HG02970 (cell line): ENCODE measurements at regions not wholly inside any gene's neighbourhood (a gene's known extent, or its start where the extent isn't known, plus 50 kb on each side); places are given as distances from the start of the nearest gene placed in this dataset.
"Not testable (repeated sequence)": the region's sequence is repeated elsewhere in the genome, so short reads cannot be mapped to it uniquely, and the experiment has no call there.

Experiments
- ATAC-seq: cut with Tn5 transposase; IDR thresholded peaks from one replicate; pipeline ENCODE4 v1.9.1; 2021; ENCODE audit warnings: mild to moderate bottlenecking, moderate library complexity, moderate number of reproducible peaks; ENCODE audit not compliant: unreplicated experiment, low FRiP score

DNA sequence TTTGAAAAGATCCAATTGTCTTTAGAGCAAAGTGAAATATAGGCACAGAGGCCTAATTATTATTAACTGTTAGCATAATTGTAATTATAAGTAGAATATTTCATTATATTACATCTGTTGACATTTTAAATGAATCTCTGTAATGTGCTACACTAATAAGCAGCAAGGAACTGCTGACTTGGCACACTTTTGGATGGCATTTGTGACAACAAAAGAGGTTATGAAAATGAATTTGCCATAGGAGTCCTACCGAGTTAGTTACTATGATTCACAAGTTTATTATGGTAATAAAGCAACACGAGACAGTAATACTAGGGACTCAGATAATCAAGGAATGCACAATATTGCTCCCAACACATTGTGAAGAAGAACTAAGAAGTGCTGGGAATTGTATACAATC lies 213.8 kb upstream of the PCDH9 start:
- ATAC-seq, result no peak

DNA sequence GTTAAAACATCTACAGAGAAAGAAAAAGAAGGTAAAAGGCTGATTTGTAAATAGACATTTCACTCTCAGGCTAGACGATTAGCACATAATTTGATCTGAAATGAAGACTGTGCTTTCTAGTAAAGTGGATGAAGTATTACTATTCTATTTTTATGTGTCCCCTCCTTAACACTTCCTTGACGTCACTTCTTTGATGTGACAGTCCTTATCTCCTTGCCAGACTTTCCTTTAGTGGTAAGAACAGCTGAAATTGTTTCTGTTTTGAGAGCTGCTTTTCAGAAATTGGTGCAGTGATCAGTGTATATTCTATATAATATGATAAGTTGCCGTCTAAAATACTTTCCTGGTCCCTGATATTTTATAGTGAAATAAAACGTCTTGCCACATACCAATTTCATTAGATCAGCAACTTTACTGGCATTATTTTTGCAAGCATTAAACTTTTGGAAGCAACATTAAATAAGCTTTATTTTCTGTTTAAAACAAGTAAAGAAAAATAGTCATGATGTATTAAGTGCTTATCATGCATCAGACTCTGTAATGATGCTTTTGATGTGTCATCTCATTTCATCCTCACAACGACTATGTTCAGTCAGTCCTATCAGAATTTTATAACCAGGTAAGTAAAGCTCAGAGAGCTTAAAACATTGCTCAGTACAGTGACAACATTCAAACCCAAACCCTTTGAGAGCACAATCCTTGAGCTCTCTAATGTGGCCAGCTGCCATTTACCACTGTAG lies 210.3 kb upstream of the PCDH9 start:
- no peak for ATAC-seq

DNA sequence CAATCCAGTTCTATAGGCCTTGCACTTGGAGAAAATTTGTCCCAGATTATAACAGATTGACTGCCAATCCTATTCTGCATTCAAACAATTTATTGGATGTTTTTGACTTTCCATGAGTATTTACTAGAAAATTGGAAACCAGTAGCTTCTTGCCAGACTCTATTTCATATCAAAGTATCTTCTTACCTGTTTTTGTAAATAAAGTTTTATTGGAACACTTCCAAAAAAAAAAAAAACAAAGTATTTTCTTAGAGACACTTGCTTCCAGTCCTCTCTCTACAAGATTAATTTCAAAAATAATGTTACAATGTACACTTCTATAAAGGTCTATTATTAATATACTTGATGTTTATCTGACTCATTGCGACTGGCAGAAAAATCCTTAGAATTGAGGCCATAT lies 209.2 kb upstream of the PCDH9 start:
- ATAC-seq, result no peak

DNA sequence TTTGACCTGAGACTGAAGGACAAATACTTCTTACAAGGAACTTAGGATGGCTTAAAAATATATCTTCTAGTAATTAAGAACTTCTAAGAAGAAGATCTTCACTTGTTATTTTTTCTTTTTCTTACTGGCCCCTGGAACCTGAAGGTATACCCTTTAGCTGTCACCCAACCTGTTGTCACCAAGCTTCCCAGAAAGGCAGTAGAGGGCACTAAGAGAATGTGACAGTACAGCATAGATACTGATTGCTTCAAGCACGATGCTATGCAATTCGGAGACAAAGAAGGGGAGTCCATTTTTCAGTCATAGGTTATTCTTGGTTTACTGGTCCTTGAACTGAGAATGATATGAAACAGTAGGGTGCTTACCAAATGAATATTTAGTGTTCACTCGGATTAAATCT lies 208.3 kb upstream of the PCDH9 start:
- ATAC-seq, result no peak

DNA sequence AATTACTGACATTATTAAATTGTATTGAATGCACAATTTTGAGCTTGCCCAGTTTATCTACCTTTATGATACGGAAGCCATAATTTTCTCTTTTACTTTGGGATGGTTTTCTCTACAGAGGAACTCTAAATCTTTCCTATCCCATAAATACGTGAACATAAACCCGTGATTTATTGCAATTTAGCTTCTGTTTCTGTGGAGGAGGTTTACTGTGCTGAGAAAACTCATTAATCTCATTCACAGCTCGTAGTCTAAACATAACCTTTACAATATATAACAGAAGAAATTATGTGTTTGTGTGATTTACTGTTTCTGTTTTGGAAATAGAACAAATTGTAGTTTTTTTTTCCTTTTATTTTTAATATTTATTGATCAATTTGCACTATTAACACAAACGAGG lies 207.1 kb upstream of the PCDH9 start:
- ATAC-seq, result no peak

DNA sequence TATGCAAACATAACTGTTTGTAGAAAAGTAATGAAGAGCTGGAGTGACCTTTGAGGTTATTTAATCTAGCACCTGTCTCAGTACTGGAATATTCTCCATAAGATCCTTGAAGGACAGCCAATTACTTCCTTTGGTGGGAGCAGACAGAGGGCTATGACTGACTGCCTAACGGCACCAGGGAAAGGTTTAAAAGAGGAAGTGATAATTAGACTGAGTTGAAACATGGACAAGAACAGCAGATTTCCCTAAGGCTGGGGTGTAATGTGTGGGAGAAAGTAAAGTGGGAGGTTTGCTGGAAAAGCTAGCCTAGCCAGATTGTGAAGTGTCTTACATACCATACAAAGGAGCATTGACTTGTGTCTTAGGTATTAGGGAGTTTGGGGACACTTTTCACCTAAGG lies 191.3 kb upstream of the PCDH9 start:
- ATAC-seq, result no peak

DNA sequence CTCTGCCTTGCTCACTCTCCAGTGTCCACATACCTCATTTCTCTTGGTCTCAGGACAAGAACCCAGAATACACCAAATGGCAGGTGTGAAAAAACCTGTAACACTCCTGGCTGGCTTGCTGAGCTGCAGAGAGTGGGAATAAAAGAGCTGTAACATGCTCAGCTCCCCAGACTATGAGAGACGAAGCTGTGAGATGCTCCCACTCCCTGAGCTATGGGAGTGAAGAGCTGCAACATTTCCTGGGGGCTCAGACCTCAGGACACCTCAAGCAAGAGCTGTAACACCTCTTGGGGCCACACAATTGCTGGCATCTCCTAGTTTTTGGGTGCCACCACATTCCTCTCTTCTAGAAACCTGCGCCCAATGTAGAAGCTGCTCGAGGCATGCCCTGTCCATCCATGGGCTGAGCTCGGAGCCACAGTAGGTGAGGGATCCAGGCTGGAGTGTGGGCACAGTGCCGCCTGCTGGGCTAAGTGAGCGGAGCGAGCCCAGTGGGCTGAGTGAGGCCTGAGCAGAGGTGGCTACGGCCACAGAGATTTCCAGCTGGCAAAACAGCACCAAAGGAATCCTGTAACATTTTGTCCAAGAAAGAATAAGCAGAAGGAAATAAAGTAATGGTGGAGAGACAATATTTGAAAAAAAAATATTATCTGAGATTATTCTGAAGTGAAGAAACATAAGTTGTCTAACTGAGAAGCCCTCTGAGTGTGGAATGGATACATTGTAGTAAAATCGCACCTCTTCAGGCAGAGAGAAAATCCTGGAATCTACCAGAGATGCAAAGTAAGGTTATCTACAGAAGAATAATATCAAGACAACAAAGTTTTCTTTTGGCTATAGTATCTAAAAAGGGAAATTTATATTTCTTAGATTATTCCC lies 186.2 kb upstream of the PCDH9 start:
- ATAC-seq, result no peak

DNA sequence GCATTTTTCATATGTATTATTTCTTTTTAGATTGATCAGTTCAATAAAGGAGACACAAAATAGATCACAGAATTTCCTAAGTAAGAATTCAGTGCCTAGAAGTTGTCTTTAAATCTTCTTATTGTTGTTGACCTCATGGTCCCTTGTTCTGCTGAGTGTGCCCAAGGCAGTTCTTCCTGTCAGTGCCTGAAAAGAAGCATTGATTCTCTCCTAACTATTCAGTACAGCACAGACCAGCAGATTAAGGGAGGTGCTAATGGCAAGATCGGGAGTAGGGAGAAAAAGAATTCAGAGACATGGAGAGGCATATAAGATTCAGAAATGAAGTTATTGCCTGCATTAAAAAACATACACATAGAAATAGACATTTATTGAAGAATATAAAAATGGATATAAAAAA lies 180.5 kb upstream of the PCDH9 start:
- ATAC-seq, result no peak

DNA sequence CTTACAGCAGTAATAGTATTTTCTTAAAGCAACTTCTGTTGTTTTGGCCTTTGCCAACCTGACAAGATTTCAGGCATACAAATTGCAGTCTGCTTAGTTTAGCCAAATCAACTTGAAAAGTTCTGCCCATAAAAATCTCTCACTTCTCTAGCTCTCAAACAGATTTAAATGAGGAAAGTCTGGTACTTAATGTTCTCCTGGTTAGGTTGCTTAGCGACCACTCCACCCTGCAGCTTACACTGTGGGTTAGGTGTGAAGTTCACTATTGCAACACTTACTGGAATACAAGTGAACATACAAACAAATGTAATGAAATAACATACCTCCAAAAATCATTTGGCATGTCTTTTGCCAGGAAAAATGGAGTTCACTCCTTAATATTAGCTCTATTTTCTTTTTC lies 178.7 kb upstream of the PCDH9 start:
- ATAC-seq, result no peak

DNA sequence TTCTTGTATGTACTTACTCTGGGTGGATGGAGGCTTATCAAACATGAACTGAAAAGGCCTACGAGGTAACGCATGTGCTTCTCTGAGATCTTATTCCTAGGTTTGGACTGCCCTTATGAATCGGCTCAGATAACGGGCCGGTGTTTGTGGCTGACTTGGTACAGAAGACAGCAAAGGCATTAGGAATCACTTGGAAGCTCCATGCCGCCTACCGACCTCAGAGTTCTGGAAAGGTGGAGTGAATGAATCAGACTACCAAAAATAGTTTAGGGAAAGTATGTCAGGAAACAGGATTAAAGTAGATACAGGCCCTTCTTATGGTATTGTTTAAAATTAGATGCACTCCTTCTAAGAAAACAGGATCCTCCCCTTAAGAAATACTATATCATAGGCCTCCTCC lies 172.4 kb upstream of the PCDH9 start:
- no peak for ATAC-seq

DNA sequence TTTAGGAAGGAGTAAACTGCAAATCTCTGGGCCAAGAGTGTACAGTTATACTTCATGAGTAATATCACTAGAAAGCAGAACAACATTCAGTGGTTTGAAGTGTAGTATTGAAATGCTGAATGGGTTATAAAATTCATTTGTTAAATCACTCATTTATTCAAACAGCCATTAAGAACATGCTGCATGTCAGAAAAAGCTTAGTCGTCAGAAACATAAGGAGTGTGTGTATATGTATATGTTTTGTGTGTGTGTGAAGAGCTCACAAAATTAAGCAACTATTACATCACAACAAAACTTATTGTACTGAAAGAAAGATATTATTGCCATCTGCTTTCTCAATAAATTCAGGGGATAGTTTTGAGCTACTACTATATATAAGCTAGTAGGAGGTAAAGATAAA lies 165.4 kb upstream of the PCDH9 start:
- ATAC-seq, result no peak

DNA sequence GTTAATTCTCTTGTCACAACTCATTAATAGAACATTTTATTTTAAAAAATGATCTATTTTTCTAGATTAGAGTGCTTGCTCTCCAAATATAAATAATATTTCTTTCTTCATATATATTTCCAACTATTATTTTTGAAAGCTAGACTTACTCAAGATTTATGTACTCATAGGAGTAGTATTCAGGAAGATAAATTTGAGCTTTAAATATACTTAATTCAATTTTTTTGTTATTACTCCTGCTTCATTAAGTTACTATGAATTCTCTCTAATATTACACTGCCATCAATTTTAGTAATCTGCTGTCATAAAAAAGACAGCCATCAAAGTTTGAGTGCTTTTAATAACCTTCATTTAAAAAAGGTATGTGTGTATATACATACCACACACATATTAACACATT lies 161.9 kb upstream of the PCDH9 start:
- ATAC-seq, result no peak

DNA sequence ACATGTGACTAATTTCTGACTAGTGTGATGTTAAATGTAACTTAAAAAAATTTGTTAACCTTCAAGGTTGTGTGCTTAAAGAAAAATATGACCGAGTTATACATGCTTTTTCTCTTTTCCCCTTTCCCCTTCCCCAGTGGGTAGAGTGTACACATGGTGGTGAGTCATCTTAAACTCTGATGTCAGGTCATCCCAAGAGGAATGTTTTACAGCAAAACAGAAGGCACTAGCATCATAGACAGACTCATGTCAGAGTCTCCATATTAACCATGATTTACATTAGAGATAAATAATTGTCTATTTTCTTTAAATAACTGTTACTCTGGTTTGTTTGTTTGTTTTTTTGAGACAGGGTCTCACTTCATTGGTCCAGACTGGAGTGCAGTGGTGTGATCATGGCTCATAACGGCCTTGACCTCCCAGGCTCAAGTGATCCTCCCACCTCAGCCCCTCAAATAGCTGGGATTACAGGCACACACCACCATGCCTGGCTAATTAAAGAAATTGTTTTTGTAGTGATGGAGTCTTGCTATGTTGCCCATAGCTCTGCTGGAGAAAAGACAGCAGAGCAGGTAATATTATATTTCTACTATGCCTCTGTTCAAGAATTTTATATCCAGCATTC lies 160.4 kb upstream of the PCDH9 start:
- no peak for ATAC-seq

DNA sequence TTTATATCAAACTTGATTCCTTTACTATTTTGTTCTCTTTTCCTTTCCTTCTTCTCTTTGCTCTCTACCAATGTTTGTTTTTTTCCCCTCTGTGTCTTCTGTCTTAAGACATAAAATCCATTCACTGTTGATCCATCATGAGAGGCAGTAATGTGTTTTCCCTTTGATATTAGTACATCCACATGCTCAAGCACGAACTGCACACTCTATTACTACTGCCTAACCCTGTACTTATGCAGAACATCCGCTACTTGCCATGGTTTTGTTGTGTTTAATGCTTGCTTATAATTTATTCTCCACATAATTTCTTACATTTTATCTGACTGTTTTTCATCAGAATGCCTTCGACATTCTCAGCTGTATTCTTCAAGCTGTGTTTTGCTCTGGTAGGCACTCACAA lies 159.0 kb upstream of the PCDH9 start:
- no peak for ATAC-seq

DNA sequence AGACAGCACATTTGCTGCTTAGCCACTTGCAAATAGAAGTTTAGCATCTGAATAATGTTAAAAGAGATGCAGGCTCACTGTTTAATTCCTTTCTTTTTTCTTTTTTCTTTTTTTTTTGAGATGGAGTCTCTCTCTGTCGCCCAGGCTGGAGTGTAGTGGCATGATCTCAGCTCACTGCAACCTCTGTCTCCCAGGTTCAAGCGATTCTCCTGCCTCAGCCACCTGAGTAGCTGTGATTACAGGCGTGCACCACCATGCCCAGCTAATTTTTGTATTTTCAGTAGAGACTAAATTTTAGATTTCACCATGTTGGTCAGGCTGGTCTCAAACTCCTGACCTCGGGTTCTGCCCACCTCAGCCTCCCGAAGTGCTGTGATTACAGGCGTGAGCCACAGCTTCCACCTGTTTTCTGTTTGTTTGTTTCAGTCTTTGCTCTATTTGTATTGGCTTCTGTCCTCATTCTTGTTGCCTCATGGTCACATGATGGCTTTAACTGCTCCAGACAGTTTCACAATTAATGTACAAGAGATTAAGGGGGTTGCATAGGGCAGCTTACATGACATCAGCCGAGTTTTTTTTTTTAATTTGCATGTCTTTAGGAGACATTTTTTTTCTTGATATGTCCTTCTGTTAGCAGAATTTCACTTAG lies 153.1 kb upstream of the PCDH9 start:
- ATAC-seq, result not testable (repeated sequence)

DNA sequence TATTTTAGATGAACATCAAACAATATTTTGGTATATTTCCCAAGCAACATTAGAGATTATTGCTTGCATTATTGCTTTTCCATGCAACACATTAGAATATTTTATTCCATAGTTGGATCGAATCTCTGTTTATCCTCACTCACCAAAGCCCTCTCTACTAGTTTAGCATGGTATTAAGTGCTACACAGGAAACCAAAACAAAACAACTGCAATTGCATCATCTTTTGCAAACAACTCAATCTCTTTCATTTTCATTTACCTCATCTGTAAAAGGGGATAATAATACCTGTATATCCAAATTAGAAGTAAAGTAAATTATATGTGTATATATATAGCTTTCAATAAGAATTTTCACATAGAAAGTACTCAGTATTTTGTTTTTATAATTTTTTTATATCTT lies 147.8 kb upstream of the PCDH9 start:
- ATAC-seq, result no peak

DNA sequence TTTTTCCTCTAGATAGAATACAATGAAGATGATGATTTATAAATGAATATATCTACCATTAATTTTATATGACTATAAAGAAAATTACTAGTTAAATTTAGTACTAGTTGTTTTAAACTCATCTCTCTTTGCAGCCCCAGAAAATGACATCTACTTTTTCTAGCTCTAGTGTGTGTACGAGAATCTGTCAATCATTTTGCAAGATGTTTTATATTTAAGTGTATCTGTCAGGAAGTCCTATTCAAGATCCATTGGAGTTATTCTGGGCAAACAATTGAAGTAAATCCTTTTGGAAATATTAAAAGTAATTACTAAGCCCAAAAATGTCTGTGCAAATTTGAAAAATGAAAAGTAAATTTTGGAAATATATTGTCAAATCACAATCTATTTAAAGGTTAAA lies 144.3 kb upstream of the PCDH9 start:
- ATAC-seq, result no peak

DNA sequence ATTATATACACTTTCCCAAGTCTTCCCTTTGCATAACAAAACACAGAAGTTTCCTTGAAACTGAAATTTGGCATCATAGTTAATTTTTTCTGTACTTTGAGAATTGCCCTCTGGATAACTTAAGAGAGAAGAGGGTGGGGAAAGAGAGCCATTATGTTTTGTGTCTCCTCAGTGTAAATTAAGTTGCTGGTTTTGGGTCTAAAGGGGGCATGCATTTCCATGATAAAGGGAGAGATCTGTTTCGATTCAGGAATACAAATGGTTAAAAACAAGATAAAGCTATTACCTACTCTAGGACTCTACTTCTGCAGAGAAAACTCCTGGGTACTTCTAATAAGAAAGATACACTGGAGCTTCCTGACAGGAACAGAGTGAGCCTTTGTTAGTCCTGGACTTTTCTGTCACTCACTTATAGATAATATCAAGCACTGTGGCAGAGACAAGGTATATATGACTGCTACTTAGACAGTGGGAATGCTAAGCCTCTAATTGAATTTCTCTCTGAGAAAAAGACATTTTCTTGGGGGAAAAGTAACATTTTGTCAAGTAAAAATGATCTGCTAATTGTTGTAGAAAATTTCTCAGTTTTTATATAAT lies 142.8 kb upstream of the PCDH9 start:
- no peak for ATAC-seq

DNA sequence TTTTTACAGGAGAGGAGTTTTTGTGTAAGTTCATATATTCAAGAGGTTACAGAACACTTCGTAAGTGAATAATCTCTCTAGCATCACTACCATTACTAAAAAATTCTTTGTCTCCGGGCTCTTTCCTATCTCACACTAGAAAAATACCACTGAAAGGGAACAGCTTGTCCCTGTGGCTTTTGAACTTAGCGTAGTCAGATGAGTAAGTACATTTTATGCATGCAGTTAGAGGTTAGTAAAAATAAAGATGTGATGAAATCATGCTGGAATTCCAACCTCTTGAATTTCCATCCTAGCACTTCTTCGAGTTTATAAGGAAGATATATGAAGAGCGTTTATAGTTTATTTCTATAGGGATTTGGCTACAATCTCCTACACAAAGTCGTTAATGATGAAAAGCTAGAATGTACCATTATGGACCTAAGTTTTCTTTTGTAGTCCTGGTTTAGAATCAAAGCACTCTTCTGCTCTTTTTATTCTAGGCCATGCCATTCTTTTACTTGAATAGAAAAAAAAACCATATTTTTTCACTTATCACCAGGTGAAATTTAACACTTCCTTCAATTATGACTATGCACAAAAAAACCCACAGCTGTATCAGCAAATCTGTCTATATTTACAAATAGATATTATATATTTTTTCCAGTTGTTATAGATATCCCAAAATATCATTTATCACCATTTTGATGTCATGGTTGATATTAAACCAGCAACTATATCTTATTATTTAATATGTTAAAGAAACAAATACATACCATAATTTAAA lies 139.9 kb upstream of the PCDH9 start:
- ATAC-seq, result no peak

DNA sequence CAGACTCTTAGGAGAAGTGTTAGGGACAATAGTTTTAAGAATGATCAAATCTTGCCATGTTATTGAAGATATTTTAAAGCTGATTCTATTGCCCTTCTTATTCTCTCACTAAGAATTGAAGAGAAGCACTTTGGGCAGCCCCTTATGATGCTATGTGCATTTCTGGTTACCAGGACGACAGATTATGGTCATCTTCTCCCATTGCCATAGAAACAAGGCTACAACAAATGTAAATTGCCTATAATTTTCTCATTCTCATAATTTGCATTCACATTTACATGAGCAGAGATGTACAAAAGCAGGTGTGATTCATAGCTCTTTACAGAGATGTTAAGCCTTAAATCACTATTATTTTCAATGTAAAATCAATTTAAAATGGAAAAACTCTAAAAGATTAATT lies 137.3 kb upstream of the PCDH9 start:
- no peak for ATAC-seq
